Naive thymus-derived CD4-positive, alpha-beta T cell (primary cell): ENCODE measurements at regions not wholly inside any gene's neighbourhood (a gene's known extent, or its start where the extent isn't known, plus 50 kb on each side); places are given as distances from the start of the nearest gene placed in this dataset.

Experiments used
- ATAC-seq: fragments of 150-1000 bp; cut with Tn5 transposase; 2 replicates; pipeline ENCODE4 v1.10.0; 2021; ENCODE audit warnings: mild to moderate bottlenecking, moderate library complexity
- CTCF ChIA-PET: fragments of 350-600 bp; sonication (Branson Sonifier 250); formaldehyde crosslinking; loops from one replicate; lab custom pipeline; 2021; ENCODE audit warnings: antibody characterized with exemption; lab: Charles Lee
- POLR2A ChIA-PET: fragments of 350-600 bp; sonication (Branson Sonifier 250); formaldehyde crosslinking; loops from one replicate; lab custom pipeline; 2021; ENCODE audit warnings: antibody characterized with exemption, inconsistent platforms; lab: Charles Lee
- DNase-seq, 9 donors: peaks; one replicate each; pipeline versions ENCODE4 v3.0.0 to v3.0.0-alpha.2; 2020 to 2022; ENCODE audit warnings: mixed read lengths in 1 of 9
- H3K27ac ChIP-seq: one replicate; pipeline ENCODE4 v1.7.0; 2013; ENCODE audit warnings: mild to moderate bottlenecking, low read depth, low read length, moderate library complexity
- H3K27me3 ChIP-seq, 2 donors: one replicate each; pipeline ENCODE4 v1.7.0; 2013; ENCODE audit warnings: low read length in 2 of 2, mild to moderate bottlenecking in 2 of 2, moderate library complexity in 2 of 2; ENCODE audit not compliant: control insufficient read depth in 2 of 2, insufficient read depth in 2 of 2
- H3K36me3 ChIP-seq, 3 experiments: 1 replicate in 2 of 3; 2 replicates in 1 of 3; pipeline ENCODE4 v1.7.0; 2013; ENCODE audit warnings: low read length in 3 of 3, mild to moderate bottlenecking in 3 of 3, moderate library complexity in 1 of 3; ENCODE audit not compliant: insufficient read depth in 3 of 3, control insufficient read depth in 2 of 3
- H3K4me1 ChIP-seq, 2 donors: one replicate each; pipeline ENCODE4 v1.7.0; 2013; ENCODE audit warnings: low read length in 2 of 2, mild to moderate bottlenecking in 2 of 2, moderate library complexity in 1 of 2; ENCODE audit not compliant: control insufficient read depth in 2 of 2, insufficient read depth in 2 of 2
- H3K4me3 ChIP-seq: 2 replicates; pipeline ENCODE4 v1.7.0; 2013; ENCODE audit warnings: mild to moderate bottlenecking, low read length
- H3K9me3 ChIP-seq, 3 experiments: 1 replicate in 2 of 3; 2 replicates in 1 of 3; pipeline ENCODE4 v1.7.0; 2013; ENCODE audit warnings: low read length in 3 of 3; ENCODE audit not compliant: control insufficient read depth in 2 of 3
- H3K27ac Mint-ChIP-seq, 9 donors: one replicate each; pipeline ENCODE4 v1.8.0; 2020 to 2022; ENCODE audit warnings: mixed read lengths in 9 of 9, mild to moderate bottlenecking in 8 of 9, moderate library complexity in 5 of 9, inconsistent platforms in 2 of 9
- H3K27me3 Mint-ChIP-seq, 5 donors: one replicate each; pipeline ENCODE4 v1.8.0; 2021 to 2022; ENCODE audit warnings: mixed read lengths in 5 of 5, mild to moderate bottlenecking in 1 of 5
- H3K36me3 Mint-ChIP-seq, 5 donors: one replicate each; pipeline ENCODE4 v1.8.0; 2020 to 2022; ENCODE audit warnings: mixed read lengths in 5 of 5, mild to moderate bottlenecking in 3 of 5, inconsistent platforms in 1 of 5
- H3K4me1 Mint-ChIP-seq, 7 donors: one replicate each; pipeline ENCODE4 v1.8.0; 2020 to 2022; ENCODE audit warnings: mixed read lengths in 7 of 7, mild to moderate bottlenecking in 3 of 7, inconsistent platforms in 1 of 7
- H3K4me3 Mint-ChIP-seq, 10 donors: one replicate each; pipeline ENCODE4 v1.8.0; 2020 to 2022; ENCODE audit warnings: mild to moderate bottlenecking in 10 of 10, mixed read lengths in 10 of 10, moderate library complexity in 6 of 10, inconsistent platforms in 2 of 10
- H3K9me3 Mint-ChIP-seq, 11 donors: one replicate each; pipeline ENCODE4 v1.8.0; 2020 to 2022; ENCODE audit warnings: mixed read lengths in 11 of 11, mild to moderate bottlenecking in 4 of 11, inconsistent platforms in 1 of 11, moderate library complexity in 1 of 11
- intact Hi-C, 2 donors: fragments of 100-400 bp; cut with micrococcal nuclease; formaldehyde crosslinking; loops; one replicate each; pipeline ENCODE4 v1.15.1; 2023

DNA sequence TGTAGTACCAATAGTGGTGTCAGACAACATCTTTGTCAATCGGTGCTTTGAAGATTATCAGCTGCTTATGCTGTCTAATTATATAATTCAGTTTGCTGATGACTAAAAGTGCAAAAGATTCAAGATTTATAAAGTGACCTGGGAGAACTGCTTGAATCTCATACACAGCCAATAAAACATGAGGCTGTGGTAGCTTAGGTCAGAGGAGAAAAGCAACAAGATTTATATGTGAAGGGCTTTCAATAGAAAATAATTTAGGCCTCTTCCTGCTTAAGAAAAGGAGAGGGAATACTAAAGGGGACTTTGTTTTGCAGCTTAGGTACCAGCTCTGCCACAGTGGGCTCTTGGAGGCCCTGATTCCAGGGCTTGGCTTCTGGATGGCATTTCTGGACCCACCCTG lies 111.0 kb upstream of the MAD2L1 start:
- H3K4me3 Mint-ChIP-seq: no peak overlapping the region
- Histone ChIP-seq H3K4me3 (no peak overlapping the region), H3K9me3 (no peaks in the 10 kb centered on the region), H3K27me3 (peaks cover 0 to 5% of the 10 kb centered on the region in 2 donors), H3K36me3 (no peaks in the 10 kb centered on the region), H3K4me1 (no peaks in the 10 kb centered on the region), H3K27ac (no peak overlapping the region)
- intact Hi-C loops: no loop called here
- H3K4me1 Mint-ChIP-seq: no peaks in the 10 kb centered on the region
- ChIA-PET POLR2A (no interaction called here), CTCF (no interaction called here)
- H3K9me3 Mint-ChIP-seq: peaks cover 0 to 23% (median 11%) of the 10 kb centered on the region in 11 donors
- H3K27me3 Mint-ChIP-seq: peaks cover 0 to 36% (median 26%) of the 10 kb centered on the region in 5 donors
- ATAC-seq: no peak
- no peak overlapping the region for H3K27ac Mint-ChIP-seq
- H3K36me3 Mint-ChIP-seq: peaks cover 0 to 8% (median 0%) of the 10 kb centered on the region in 5 donors
- DNase-seq: no peak

DNA sequence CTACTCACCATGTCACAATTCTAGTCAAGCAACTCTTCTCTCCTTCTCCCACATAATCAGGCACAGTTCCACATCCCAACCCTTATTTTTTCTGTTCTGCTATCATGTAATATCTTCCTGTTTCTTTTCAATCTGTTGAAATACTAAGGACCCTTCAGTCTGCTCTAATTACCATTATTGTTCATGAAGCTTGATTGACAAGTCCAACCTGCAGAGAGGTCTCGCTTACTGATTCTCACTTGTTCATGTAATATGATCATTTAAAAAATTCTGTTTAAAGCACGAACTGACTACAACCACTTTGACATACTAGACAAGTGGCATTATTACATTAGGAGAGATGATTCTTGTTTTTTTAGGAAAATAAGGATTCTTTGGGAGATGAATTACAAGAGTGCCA lies 108.6 kb upstream of the MAD2L1 start:
- H3K4me1 Mint-ChIP-seq: no peaks in the 10 kb centered on the region

GRCh38 chr4:120163895-120164294 lies 97.2 kb upstream of the MAD2L1 start:
- Histone ChIP-seq H3K36me3 (no peaks in the 10 kb centered on the region), H3K27me3 (no peaks in the 10 kb centered on the region), H3K4me1 (no peaks in the 10 kb centered on the region), H3K9me3 (no peaks in the 10 kb centered on the region), H3K27ac (no peak overlapping the region), H3K4me3 (no peak overlapping the region)
- Mint-ChIP-seq H3K9me3 (no peaks in the 10 kb centered on the region), H3K36me3 (no peaks in the 10 kb centered on the region), H3K27ac (no peak overlapping the region), H3K27me3 (peaks cover 0 to 4% (median 0%) of the 10 kb centered on the region in 5 donors), H3K4me3 (no peak overlapping the region), H3K4me1 (no peaks in the 10 kb centered on the region)
- intact Hi-C loops: no loop called here
- ChIA-PET CTCF (interaction anchor here (1.0 kb wide), 1 partner anchor 9 kb away, joined by 3 read pairs; no protein-coding TSS in a partner anchor), POLR2A (no interaction called here)
- DNase-seq (no peak), ATAC-seq (no peak)

More for the DNA sequence above, 108.6 kb upstream of the MAD2L1 start:
- ChIA-PET CTCF (no interaction called here), POLR2A (no interaction called here)
- no peak overlapping the region for H3K4me3 Mint-ChIP-seq
- H3K27ac Mint-ChIP-seq: no peak overlapping the region
- DNase-seq: no peak
- Histone ChIP-seq H3K9me3 (no peaks in the 10 kb centered on the region), H3K27me3 (peaks cover 0 to 5% of the 10 kb centered on the region in 2 donors), H3K36me3 (no peaks in the 10 kb centered on the region), H3K4me1 (no peaks in the 10 kb centered on the region), H3K4me3 (no peak overlapping the region), H3K27ac (no peak overlapping the region)
- ATAC-seq: no peak
- H3K27me3 Mint-ChIP-seq: peaks cover 0 to 31% (median 25%) of the 10 kb centered on the region in 5 donors
- peaks cover 0 to 8% (median 0%) of the 10 kb centered on the region in 5 donors for H3K36me3 Mint-ChIP-seq
- intact Hi-C loops: no loop called here
- peaks cover 0 to 20% (median 8%) of the 10 kb centered on the region in 11 donors for H3K9me3 Mint-ChIP-seq

DNA sequence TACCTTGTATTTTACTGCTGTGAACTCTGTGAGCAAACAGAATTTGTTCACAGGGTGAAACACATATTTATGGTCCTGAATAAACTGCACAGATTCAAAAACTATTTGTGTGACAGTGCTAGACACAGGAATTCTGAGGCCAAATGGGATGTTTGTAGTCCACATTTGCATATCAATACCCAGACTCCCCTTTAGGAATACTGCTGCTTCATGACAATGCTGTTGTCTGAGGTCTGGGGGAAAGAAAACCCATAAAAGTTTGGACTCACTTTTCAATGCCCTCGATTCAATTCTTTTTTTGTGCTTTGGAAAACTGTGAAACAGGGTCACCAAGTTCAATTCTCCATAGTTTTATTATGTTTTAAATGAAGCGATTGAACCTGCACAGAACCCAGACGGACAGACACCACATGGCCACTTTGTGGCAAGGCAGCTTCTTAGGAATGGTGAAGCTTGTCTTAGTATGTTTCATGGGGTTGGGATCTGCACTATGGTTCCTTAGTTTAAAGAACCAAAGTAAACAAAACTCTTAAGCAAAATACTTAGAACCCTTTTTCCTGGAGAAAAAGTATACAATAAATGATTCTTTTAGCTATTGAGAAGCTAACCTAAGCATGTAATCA lies 92.3 kb upstream of the MAD2L1 start:
- no peak for ATAC-seq
- H3K9me3 ChIP-seq: no peaks in the 10 kb centered on the region
- no peaks in the 10 kb centered on the region for H3K9me3 Mint-ChIP-seq

GRCh38 chr4:120158046-120158445 lies 91.4 kb upstream of the MAD2L1 start:
- H3K4me3 Mint-ChIP-seq: no peak overlapping the region
- CTCF ChIA-PET: no interaction called here
- no peaks in the 10 kb centered on the region for H3K4me1 Mint-ChIP-seq

More for the DNA sequence above, 92.3 kb upstream of the MAD2L1 start:
- Mint-ChIP-seq H3K27ac (no peak overlapping the region), H3K4me1 (no peaks in the 10 kb centered on the region), H3K27me3 (no peaks in the 10 kb centered on the region), H3K36me3 (no peaks in the 10 kb centered on the region), H3K4me3 (no peak overlapping the region)
- H3K4me1 ChIP-seq: no peaks in the 10 kb centered on the region
- H3K36me3 ChIP-seq: no peaks in the 10 kb centered on the region
- DNase-seq: no peak
- no peak overlapping the region for H3K4me3 ChIP-seq
- ChIA-PET POLR2A (no interaction called here), CTCF (no interaction called here)
- H3K27ac ChIP-seq: no peak overlapping the region
- H3K27me3 ChIP-seq: no peaks in the 10 kb centered on the region
- intact Hi-C loops: loop anchor here (5.0 to 10.0 kb wide), 3 partner anchors 558 to 1033 kb away; no protein-coding TSS in a partner anchor

DNA sequence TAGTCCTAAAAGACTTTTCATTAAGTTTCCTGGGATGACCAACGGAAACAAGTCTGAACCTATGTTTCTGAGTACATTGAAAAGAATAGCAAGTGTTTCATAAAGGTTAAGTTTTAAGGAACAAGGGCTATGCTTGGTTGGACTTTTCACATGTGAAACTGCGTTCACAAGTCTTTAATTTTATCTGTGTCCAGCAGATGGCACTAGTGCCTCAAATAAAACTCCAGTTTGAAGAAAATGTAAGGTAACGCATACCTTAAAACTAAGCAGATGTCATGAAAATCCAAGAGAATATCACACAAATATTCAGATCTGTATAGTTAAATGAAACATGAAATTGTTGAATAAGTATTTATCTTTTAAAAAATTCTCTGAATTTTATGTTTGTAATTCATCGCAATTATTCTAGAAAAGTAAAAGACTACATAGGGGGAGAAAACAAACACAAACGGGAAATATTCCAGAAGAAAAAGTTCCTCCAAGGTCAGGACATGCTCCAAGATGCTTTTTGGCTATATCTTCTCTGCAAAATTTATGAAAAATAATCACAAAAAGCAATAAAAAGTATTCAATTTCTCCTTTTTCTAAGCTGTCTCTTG lies 89.6 kb upstream of the MAD2L1 start:
- intact Hi-C loops: loop anchor here (1.0 to 10.0 kb wide), 13 partner anchors 85 to 1570 kb away; no protein-coding TSS in a partner anchor
- ATAC-seq: peak; percentile 63
- peaks cover 0 to 4% (median 0%) of the 10 kb centered on the region in 5 donors for H3K27me3 Mint-ChIP-seq

More at GRCh38 chr4:120158046-120158445, 91.4 kb upstream of the MAD2L1 start:
- ATAC-seq (no peak), DNase-seq (no peak)
- Histone ChIP-seq H3K4me3 (no peak overlapping the region), H3K4me1 (no peaks in the 10 kb centered on the region), H3K9me3 (no peaks in the 10 kb centered on the region), H3K27me3 (no peaks in the 10 kb centered on the region), H3K36me3 (no peaks in the 10 kb centered on the region), H3K27ac (no peak overlapping the region)
- intact Hi-C loops: loop anchor here (5.0 to 10.0 kb wide), 3 partner anchors 559 to 1034 kb away; no protein-coding TSS in a partner anchor
- H3K36me3 Mint-ChIP-seq: no peaks in the 10 kb centered on the region
- H3K27ac Mint-ChIP-seq: no peak overlapping the region
- no peaks in the 10 kb centered on the region for H3K9me3 Mint-ChIP-seq
- H3K27me3 Mint-ChIP-seq: no peaks in the 10 kb centered on the region
- POLR2A ChIA-PET: no interaction called here

More for the DNA sequence above, 89.6 kb upstream of the MAD2L1 start:
- H3K27me3 ChIP-seq: no peaks in the 10 kb centered on the region
- Mint-ChIP-seq H3K4me1 (no peaks in the 10 kb centered on the region), H3K4me3 (no peak overlapping the region), H3K9me3 (no peaks in the 10 kb centered on the region), H3K27ac (no peak overlapping the region), H3K36me3 (no peaks in the 10 kb centered on the region)
- H3K9me3 ChIP-seq: no peaks in the 10 kb centered on the region
- POLR2A ChIA-PET: no interaction called here
- DNase-seq: peak in 7 of 9 donors; percentile 22 to 63 (median 57)
- CTCF ChIA-PET: interaction anchor here (1.4 to 2.6 kb wide), 3 partner anchors 939 to 1152 kb away, joined by 7 to 10 read pairs (median 7); no protein-coding TSS in a partner anchor
- no peaks in the 10 kb centered on the region for H3K4me1 ChIP-seq
- H3K4me3 ChIP-seq: no peak overlapping the region
- H3K27ac ChIP-seq: no peak overlapping the region
- no peaks in the 10 kb centered on the region for H3K36me3 ChIP-seq
